ENCODE measurements at regions not wholly inside any gene's neighbourhood (a gene's known extent, or its start where the extent isn't known, plus 50 kb on each side); places are given as distances from the start of the nearest gene placed in this dataset.

DNA sequence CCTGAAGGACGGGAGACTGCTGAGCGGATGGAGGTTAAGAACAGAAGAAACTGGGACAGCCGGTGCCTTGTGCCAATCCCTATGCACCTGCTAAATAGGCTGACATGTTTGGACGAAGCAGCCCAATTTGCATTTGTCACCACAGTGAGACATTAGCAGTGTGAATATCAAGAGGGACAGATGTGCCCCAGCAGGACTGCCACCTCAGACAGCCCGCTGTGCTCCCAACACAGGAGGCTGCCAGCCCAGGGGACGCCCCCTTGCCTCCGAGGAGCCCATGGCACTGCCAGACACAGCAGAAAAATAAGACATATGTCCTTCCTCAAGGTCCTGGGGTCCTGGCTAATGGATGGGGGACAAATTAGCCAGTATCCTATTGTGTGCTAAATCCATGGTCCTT, 306.7 kb upstream of the POU3F3 start:
- Histone ChIP-seq H3K4me3 (ENCODE audit: low read depth, low read length) (no peak overlapping the region), H3K4me1 (ENCODE audit: control insufficient read depth, insufficient read depth, low read length) (no peaks in the 10 kb centered on the region), H3K27me3 (ENCODE audit: control insufficient read depth, insufficient read depth, low read length) (no peaks in the 10 kb centered on the region), H3K9me3 (ENCODE audit: control insufficient read depth, insufficient read depth, low read length) (no peaks in the 10 kb centered on the region), H3K36me3 (ENCODE audit: control insufficient read depth, insufficient read depth, low read length) (no peaks in the 10 kb centered on the region), H3K9ac (ENCODE audit: low read depth, low read length) (no peak overlapping the region), H3K27ac (ENCODE audit: low read depth, low read length) (no peak overlapping the region)

DNA sequence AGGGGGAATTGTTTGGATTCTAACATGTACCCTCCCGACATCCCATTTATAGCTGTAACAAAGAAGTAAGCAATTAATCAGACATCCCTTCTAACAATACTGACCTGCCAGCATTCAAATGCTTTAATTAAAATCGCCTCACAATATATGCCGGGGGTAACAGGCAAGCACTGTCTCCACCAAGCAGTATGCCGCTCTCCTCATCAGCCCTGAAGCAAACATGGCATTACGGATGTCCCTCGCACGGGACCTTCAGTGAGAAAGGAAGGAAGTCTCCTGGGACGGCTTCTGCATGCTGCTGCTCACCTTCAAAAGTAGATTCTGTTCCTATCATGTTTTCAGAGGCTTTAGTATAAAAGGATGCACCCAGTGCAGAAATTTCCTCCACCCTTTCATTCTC, 292.7 kb upstream of the POU3F3 start:
- Histone ChIP-seq H3K36me3 (ENCODE audit: control insufficient read depth, insufficient read depth, low read length) (no peaks in the 10 kb centered on the region), H3K9me3 (ENCODE audit: control insufficient read depth, insufficient read depth, low read length) (no peaks in the 10 kb centered on the region), H3K4me3 (ENCODE audit: low read depth, low read length) (no peak overlapping the region), H3K27ac (ENCODE audit: low read depth, low read length) (no peak overlapping the region), H3K27me3 (ENCODE audit: control insufficient read depth, insufficient read depth, low read length) (no peaks in the 10 kb centered on the region), H3K4me1 (ENCODE audit: control insufficient read depth, insufficient read depth, low read length) (no peaks in the 10 kb centered on the region), H3K9ac (ENCODE audit: low read depth, low read length) (no peak overlapping the region)

DNA sequence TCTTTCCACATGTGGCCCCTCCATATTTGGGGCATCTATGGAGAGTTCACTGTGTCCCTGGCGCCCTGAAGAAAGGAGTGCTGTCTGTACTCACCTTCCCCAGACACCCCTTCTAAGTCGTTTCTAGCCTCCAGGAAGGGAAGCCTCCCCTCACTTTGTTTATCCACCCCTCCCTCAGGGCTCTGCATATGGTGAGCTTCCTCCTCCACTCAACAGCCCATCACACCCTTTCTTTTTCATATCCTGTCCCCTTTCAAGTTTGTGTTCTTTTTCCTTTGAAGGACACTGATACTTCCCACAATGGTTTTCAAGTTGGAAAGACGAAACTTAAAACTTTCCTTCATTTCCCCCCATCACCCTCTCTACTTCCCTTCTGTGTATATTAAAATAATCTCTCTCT, 291.4 kb upstream of the POU3F3 start:
- Histone ChIP-seq H3K4me3 (ENCODE audit: low read depth, low read length) (no peak overlapping the region), H3K9ac (ENCODE audit: low read depth, low read length) (no peak overlapping the region)

DNA sequence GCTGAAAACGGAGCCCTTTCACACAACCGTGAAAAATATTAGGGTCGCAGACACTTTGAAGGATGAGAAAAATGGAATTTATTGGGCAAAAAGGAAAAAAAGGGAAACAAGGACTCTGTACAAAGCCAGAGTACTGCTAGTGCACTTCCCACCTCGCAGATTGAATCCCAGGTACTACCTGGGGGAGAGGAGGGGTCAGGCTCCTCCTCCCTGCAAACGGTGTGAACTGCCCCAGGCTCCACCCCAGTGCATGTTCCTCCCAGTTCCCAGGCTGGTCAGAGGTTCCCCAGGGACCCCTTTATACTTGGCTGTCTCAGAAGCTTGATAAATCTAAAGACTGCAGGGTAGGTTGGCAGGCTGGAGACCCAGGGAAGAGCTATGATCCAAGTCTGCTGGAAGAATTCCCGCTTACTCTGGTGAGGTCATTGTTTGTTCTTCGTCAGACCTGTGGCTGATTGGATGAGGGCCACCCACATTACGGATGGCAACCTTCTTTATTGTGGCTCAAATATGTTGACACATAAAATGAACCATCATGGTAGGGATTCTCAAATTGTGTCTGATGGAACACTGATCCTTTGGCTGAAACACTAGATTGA, 290.4 kb upstream of the POU3F3 start:
- Histone ChIP-seq H3K4me3 (ENCODE audit: low read depth, low read length) (no peak overlapping the region), H3K27ac (ENCODE audit: low read depth, low read length) (no peak overlapping the region), H3K36me3 (ENCODE audit: control insufficient read depth, insufficient read depth, low read length) (no peaks in the 10 kb centered on the region), H3K9me3 (ENCODE audit: control insufficient read depth, insufficient read depth, low read length) (no peaks in the 10 kb centered on the region), H3K4me1 (ENCODE audit: control insufficient read depth, insufficient read depth, low read length) (no peaks in the 10 kb centered on the region), H3K27me3 (ENCODE audit: control insufficient read depth, insufficient read depth, low read length) (no peaks in the 10 kb centered on the region), H3K9ac (ENCODE audit: low read depth, low read length) (no peak overlapping the region)

More for the DNA sequence above, 291.4 kb upstream of the POU3F3 start:
- Histone ChIP-seq H3K27me3 (ENCODE audit: control insufficient read depth, insufficient read depth, low read length) (no peaks in the 10 kb centered on the region), H3K36me3 (ENCODE audit: control insufficient read depth, insufficient read depth, low read length) (no peaks in the 10 kb centered on the region), H3K4me1 (ENCODE audit: control insufficient read depth, insufficient read depth, low read length) (no peaks in the 10 kb centered on the region), H3K27ac (ENCODE audit: low read depth, low read length) (no peak overlapping the region), H3K9me3 (ENCODE audit: control insufficient read depth, insufficient read depth, low read length) (no peaks in the 10 kb centered on the region)

DNA sequence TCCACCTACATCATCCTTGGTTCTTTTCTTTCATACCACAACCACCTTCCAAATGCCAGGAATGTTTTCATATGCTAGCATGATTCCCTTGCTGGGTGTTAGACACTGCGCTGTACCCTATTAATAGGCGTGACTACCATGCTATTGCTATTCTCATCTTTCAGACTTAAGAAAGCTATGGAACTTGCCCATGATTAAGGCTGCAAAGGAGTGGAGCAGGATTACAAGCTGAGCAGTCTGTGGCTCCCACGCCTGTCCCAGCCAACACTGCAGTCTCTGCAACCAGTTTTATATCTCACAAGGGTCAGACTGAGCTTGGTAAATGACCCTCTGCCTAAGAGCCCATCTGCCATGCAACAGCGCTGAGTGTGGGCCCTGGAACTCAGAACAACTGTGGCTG, 285.7 kb upstream of the POU3F3 start:
- no peak overlapping the region for H3K9ac ChIP-seq (ENCODE audit: low read depth, low read length)

GRCh38 chr2:104570259-104570658, 283.7 kb upstream of the POU3F3 start:
- H3K27ac ChIP-seq (ENCODE audit: low read depth, low read length) = no peak overlapping the region
- no peaks in the 10 kb centered on the region for H3K4me1 ChIP-seq (ENCODE audit: control insufficient read depth, insufficient read depth, low read length)
- H3K9ac ChIP-seq (ENCODE audit: low read depth, low read length) = no peak overlapping the region
- H3K4me3 ChIP-seq (ENCODE audit: low read depth, low read length) = no peak overlapping the region
- no peaks in the 10 kb centered on the region for H3K27me3 ChIP-seq (ENCODE audit: control insufficient read depth, insufficient read depth, low read length)
- H3K9me3 ChIP-seq (ENCODE audit: control insufficient read depth, insufficient read depth, low read length) = no peaks in the 10 kb centered on the region
- H3K36me3 ChIP-seq (ENCODE audit: control insufficient read depth, insufficient read depth, low read length) = no peaks in the 10 kb centered on the region

More for the DNA sequence above, 285.7 kb upstream of the POU3F3 start:
- H3K9me3 ChIP-seq (ENCODE audit: control insufficient read depth, insufficient read depth, low read length) = no peaks in the 10 kb centered on the region
- H3K36me3 ChIP-seq (ENCODE audit: control insufficient read depth, insufficient read depth, low read length) = no peaks in the 10 kb centered on the region
- no peak overlapping the region for H3K27ac ChIP-seq (ENCODE audit: low read depth, low read length)
- no peaks in the 10 kb centered on the region for H3K27me3 ChIP-seq (ENCODE audit: control insufficient read depth, insufficient read depth, low read length)
- H3K4me1 ChIP-seq (ENCODE audit: control insufficient read depth, insufficient read depth, low read length) = no peaks in the 10 kb centered on the region
- no peak overlapping the region for H3K4me3 ChIP-seq (ENCODE audit: low read depth, low read length)

- Histone ChIP-seq H3K27ac (ENCODE audit: low read depth, low read length) (no peak overlapping the region), H3K4me3 (ENCODE audit: low read depth, low read length) (no peak overlapping the region), H3K4me1 (ENCODE audit: control insufficient read depth, insufficient read depth, low read length) (no peaks in the 10 kb centered on the region), H3K27me3 (ENCODE audit: control insufficient read depth, insufficient read depth, low read length) (no peaks in the 10 kb centered on the region), H3K9me3 (ENCODE audit: control insufficient read depth, insufficient read depth, low read length) (no peaks in the 10 kb centered on the region), H3K36me3 (ENCODE audit: control insufficient read depth, insufficient read depth, low read length) (no peaks in the 10 kb centered on the region), H3K9ac (ENCODE audit: low read depth, low read length) (no peak overlapping the region)
Observed at GRCh38 chr2:104572834-104573233, 281.1 kb upstream of the POU3F3 start.

DNA sequence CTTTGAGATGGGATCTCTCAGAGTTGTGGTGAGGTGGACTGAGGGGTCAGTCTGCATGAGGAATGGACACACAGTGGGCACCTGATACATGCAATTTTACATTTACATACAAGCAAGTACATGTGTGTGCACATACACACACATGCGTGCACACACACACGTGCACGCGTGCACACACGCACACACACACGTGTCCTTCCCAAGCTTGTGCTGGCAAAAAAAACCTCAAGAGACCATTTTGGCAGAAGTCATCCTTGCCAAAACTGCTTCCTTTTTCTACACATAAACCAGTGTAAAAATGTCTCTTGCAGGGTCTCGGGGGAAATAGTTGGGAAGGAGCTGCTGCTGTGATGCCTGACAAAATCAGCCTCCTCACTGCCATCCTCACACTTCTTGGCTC, 279.5 kb upstream of the POU3F3 start:
- H3K4me3 ChIP-seq (ENCODE audit: low read depth, low read length) = no peak overlapping the region
- no peaks in the 10 kb centered on the region for H3K36me3 ChIP-seq (ENCODE audit: control insufficient read depth, insufficient read depth, low read length)
- no peaks in the 10 kb centered on the region for H3K9me3 ChIP-seq (ENCODE audit: control insufficient read depth, insufficient read depth, low read length)
- no peaks in the 10 kb centered on the region for H3K27me3 ChIP-seq (ENCODE audit: control insufficient read depth, insufficient read depth, low read length)
- no peak overlapping the region for H3K9ac ChIP-seq (ENCODE audit: low read depth, low read length)
- H3K4me1 ChIP-seq (ENCODE audit: control insufficient read depth, insufficient read depth, low read length) = no peaks in the 10 kb centered on the region
- no peak overlapping the region for H3K27ac ChIP-seq (ENCODE audit: low read depth, low read length)

GRCh38 chr2:104577143-104577542, 276.8 kb upstream of the POU3F3 start:
- Histone ChIP-seq H3K4me1 (ENCODE audit: control insufficient read depth, insufficient read depth, low read length) (peaks cover under 1% of the 10 kb centered on the region; the same call in 1 of the 2 replicates), H3K9ac (ENCODE audit: low read depth, low read length) (no peak overlapping the region), H3K27me3 (ENCODE audit: control insufficient read depth, insufficient read depth, low read length) (no peaks in the 10 kb centered on the region)

DNA sequence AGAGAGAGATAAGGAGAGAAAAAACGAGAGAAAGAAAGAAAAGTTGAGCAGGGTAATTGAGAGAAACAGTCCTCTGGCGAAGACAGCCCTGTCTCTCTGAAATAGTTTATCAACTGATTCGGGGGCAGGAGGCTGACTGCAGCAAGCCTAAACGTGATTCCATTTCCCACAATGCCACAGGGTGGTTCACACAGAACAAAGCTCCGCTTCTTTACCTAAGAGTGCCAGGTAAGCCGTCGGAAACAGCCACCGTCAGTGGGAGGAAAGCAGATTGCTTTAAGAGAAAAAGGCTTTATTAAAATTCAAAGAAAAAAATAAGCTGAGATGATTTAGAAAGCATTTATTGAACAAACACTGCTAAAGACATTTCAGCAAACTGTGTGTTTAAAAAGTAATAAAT, 271.4 kb upstream of the POU3F3 start:
- Histone ChIP-seq H3K9ac (ENCODE audit: low read depth, low read length) (no peak overlapping the region), H3K9me3 (ENCODE audit: control insufficient read depth, insufficient read depth, low read length) (no peaks in the 10 kb centered on the region), H3K27me3 (ENCODE audit: control insufficient read depth, insufficient read depth, low read length) (no peaks in the 10 kb centered on the region), H3K27ac (ENCODE audit: low read depth, low read length) (no peak overlapping the region), H3K4me1 (ENCODE audit: control insufficient read depth, insufficient read depth, low read length) (peaks cover 20% of the 10 kb centered on the region), H3K36me3 (ENCODE audit: control insufficient read depth, insufficient read depth, low read length) (no peaks in the 10 kb centered on the region), H3K4me3 (ENCODE audit: low read depth, low read length) (no peak overlapping the region)

More at GRCh38 chr2:104577143-104577542, 276.8 kb upstream of the POU3F3 start:
- no peaks in the 10 kb centered on the region for H3K9me3 ChIP-seq (ENCODE audit: control insufficient read depth, insufficient read depth, low read length)
- H3K4me3 ChIP-seq (ENCODE audit: low read depth, low read length) = no peak overlapping the region
- H3K36me3 ChIP-seq (ENCODE audit: control insufficient read depth, insufficient read depth, low read length) = no peaks in the 10 kb centered on the region
- H3K27ac ChIP-seq (ENCODE audit: low read depth, low read length) = no peak overlapping the region

DNA sequence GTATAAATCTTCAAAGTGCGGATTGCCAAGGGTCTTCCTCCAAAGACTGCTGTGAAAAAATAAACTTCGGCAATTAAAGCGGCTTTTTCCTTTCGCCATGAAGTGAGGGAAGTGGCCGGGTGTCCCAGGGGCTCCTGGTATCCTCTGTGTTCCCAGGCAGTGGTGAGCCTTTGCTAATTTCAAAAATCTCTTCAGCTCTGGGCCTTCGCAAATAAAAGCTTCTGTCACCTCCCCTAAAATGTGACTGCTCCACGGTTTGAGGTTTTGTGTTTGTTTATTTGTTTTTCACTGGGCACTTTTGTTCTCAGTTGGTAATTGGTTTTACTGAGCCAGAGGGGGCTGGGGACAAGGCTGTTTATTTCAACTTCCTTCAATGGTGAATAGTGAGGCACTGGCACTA, 270.1 kb upstream of the POU3F3 start:
- Histone ChIP-seq H3K27me3 (ENCODE audit: control insufficient read depth, insufficient read depth, low read length) (no peaks in the 10 kb centered on the region), H3K9ac (ENCODE audit: low read depth, low read length) (no peak overlapping the region), H3K36me3 (ENCODE audit: control insufficient read depth, insufficient read depth, low read length) (no peaks in the 10 kb centered on the region), H3K4me3 (ENCODE audit: low read depth, low read length) (no peak overlapping the region), H3K9me3 (ENCODE audit: control insufficient read depth, insufficient read depth, low read length) (no peaks in the 10 kb centered on the region), H3K4me1 (ENCODE audit: control insufficient read depth, insufficient read depth, low read length) (peaks cover 20% of the 10 kb centered on the region), H3K27ac (ENCODE audit: low read depth, low read length) (no peak overlapping the region)

GRCh38 chr2:104584393-104584792, 269.5 kb upstream of the POU3F3 start:
- peaks cover 20% of the 10 kb centered on the region for H3K4me1 ChIP-seq (ENCODE audit: control insufficient read depth, insufficient read depth, low read length)
- no peaks in the 10 kb centered on the region for H3K9me3 ChIP-seq (ENCODE audit: control insufficient read depth, insufficient read depth, low read length)
- H3K27ac ChIP-seq (ENCODE audit: low read depth, low read length) = no peak overlapping the region
- H3K27me3 ChIP-seq (ENCODE audit: control insufficient read depth, insufficient read depth, low read length) = no peaks in the 10 kb centered on the region
- H3K4me3 ChIP-seq (ENCODE audit: low read depth, low read length) = no peak overlapping the region
- no peak overlapping the region for H3K9ac ChIP-seq (ENCODE audit: low read depth, low read length)
- no peaks in the 10 kb centered on the region for H3K36me3 ChIP-seq (ENCODE audit: control insufficient read depth, insufficient read depth, low read length)
